Esophagus muscularis mucosa (tissue), 4 donors: ENCODE measurements at regions not wholly inside any gene's neighbourhood (a gene's known extent, or its start where the extent isn't known, plus 50 kb on each side); places are given as distances from the start of the nearest gene placed in this dataset.

Experiments
- DNase-seq: peaks from one replicate; pipeline ENCODE4 v3.0.0-alpha.2; 2017; ENCODE audit errors: extremely low spot score
- H3K27ac ChIP-seq, 4 donors: fragments of 200-600 bp; sonication (generic); replicated peaks in 1 of 4; 1 replicate in 3 of 4; 2 replicates in 1 of 4; pipeline ENCODE4 v1.5.1; 2016 to 2019; ENCODE audit warnings: mild to moderate bottlenecking in 1 of 4
- H3K27me3 ChIP-seq, 4 donors: fragments of 200-600 bp; sonication (generic); one replicate each; pipeline versions ENCODE4 v1.5.1 to v1.6.0; 2016 to 2019
- H3K36me3 ChIP-seq, 4 donors: fragments of 200-600 bp; sonication (generic); one replicate each; pipeline ENCODE4 v1.5.1; 2016 to 2019
- H3K4me1 ChIP-seq, 4 donors: fragments of 200-600 bp; sonication (generic); one replicate each; pipeline ENCODE4 v1.5.1; 2016 to 2019
- H3K4me3 ChIP-seq, 4 donors: fragments of 200-600 bp; sonication (generic); 1 replicate in 2 of 4; 2 replicates in 2 of 4; pipeline ENCODE4 v1.5.1; 2016 to 2019; ENCODE audit warnings: mild to moderate bottlenecking in 4 of 4, moderate library complexity in 1 of 4
- H3K9me3 ChIP-seq, 4 donors: fragments of 200-600 bp; sonication (generic); 1 replicate in 3 of 4; 2 replicates in 1 of 4; pipeline ENCODE4 v1.5.1; 2016 to 2019
- EP300 ChIP-seq: sonication (generic); formaldehyde crosslinking; IDR thresholded peaks from one replicate; pipeline ENCODE4 v1.6.1; 2017; ENCODE audit warnings: antibody characterized with exemption
- POLR2A ChIP-seq: fragments of 450-650 bp; IDR thresholded peaks from one replicate; pipeline ENCODE4 v1.6.1; 2017; ENCODE audit warnings: antibody characterized with exemption, moderate library complexity, mild to moderate bottlenecking, low read depth
- POLR2AphosphoS5 ChIP-seq, 2 donors: sonication (generic); formaldehyde crosslinking; IDR thresholded peaks; one replicate each; pipeline ENCODE4 v1.6.1; 2017; ENCODE audit warnings: antibody characterized with exemption in 2 of 2
- WGBS: methylation state at CpG from one replicate; pipeline ENCODE4 v1.1.5; 2018; 5-methylcytosine and 5-hydroxymethylcytosine counted together
- intact Hi-C: fragments of 100-400 bp; cut with DNase I; formaldehyde crosslinking; loops from one replicate; pipeline ENCODE4 v1.15.1; 2023
- TF ChIP-seq, protein P1 (sequence below), 3 experiments: fragments of 200-600 bp in 2 of 3; fragments of 450-650 bp in 1 of 3; sonication (generic) in 2 of 3; IDR thresholded peaks; one replicate each; pipeline ENCODE4 v1.5.1; 2017 to 2019; ENCODE audit warnings: antibody characterized with exemption in 3 of 3, mild to moderate bottlenecking in 2 of 3, moderate library complexity in 1 of 3

DNA sequence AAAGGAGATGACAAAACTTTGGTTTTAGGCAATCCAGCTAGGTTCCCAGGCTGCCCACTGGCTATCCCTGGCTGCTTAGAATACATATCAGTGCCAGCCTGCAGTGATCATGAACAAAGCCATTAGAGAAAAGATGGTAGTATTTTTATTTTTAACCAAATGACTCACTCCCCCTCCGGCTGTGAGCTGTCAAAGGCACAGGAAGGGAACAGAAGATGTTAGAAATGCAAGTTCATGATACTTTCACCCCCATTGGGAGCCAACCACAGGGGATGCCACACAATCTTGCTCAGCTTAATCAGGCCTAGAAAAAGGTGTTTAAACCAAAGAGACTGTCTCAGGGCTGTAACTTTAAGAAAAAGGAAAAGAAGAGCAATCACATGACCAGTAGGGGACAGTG lies 70.3 kb upstream of the ASTN2 start:
- TF ChIP-seq POLR2AphosphoS5 (IDR thresholded peaks at IDR 0.05) (no peak), POLR2A (no peak), EP300 (no peak)
- TF ChIP-seq, protein P1, sequence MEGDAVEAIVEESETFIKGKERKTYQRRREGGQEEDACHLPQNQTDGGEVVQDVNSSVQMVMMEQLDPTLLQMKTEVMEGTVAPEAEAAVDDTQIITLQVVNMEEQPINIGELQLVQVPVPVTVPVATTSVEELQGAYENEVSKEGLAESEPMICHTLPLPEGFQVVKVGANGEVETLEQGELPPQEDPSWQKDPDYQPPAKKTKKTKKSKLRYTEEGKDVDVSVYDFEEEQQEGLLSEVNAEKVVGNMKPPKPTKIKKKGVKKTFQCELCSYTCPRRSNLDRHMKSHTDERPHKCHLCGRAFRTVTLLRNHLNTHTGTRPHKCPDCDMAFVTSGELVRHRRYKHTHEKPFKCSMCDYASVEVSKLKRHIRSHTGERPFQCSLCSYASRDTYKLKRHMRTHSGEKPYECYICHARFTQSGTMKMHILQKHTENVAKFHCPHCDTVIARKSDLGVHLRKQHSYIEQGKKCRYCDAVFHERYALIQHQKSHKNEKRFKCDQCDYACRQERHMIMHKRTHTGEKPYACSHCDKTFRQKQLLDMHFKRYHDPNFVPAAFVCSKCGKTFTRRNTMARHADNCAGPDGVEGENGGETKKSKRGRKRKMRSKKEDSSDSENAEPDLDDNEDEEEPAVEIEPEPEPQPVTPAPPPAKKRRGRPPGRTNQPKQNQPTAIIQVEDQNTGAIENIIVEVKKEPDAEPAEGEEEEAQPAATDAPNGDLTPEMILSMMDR (IDR thresholded peaks at IDR 0.05): no peak
- peaks cover 0 to 21% (median 0%) of the 10 kb centered on the region in 4 donors for H3K27me3 ChIP-seq
- H3K4me1 ChIP-seq: peaks cover 0 to 10% (median 6%) of the 10 kb centered on the region in 4 donors
- no peaks in the 10 kb centered on the region for H3K36me3 ChIP-seq
- no peak for DNase-seq
- intact Hi-C loops: no loop called here
- H3K9me3 ChIP-seq: no peaks in the 10 kb centered on the region
- 33% methylated on average over 1 of the region's 1 CpG for WGBS
- no peak overlapping the region for H3K27ac ChIP-seq
- H3K4me3 ChIP-seq: no peak overlapping the region

DNA sequence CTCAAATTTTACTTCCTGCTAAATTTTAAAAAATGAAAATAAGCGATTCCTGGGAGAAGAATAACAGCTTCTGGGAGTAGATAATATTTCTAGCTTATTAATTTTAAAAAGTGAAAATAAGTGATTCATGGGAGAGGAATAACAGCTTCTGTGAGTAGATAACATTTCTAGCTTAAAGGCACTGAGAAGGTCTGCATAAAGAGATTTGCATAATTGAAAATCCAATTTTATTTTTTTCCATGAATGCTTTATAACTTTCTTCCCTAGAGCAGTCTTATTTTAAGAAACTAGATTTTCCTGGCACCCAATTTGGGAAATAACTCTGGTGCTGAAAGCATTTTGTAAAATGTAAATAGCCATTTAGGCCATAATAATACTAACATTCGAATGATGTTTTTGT lies 65.9 kb upstream of the ASTN2 start:
- no peaks in the 10 kb centered on the region for H3K4me1 ChIP-seq

DNA sequence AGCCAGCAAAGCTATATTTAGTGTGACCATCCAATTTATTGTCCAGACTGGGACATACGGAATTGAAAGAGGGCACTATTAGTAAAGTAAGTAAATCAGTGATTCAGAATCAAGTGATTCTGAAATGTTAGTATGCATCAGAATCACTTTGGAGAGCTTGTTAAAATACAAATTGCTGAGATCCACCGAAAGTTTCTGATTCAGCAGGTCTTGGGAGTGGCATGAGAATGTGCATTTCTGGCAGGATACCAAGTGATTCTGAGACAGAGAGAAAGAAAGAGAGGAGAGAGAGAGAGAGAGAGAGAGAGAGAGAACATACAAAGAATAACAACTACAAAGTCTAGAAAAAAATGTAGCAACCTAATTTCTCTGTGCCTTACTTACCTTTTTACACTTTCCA lies 65.4 kb upstream of the ASTN2 start:
- intact Hi-C loops: no loop called here
- H3K36me3 ChIP-seq: no peaks in the 10 kb centered on the region
- H3K27me3 ChIP-seq: peaks cover 0 to 29% (median 0%) of the 10 kb centered on the region in 4 donors
- no peak overlapping the region for H3K4me3 ChIP-seq
- TF ChIP-seq EP300 (no peak), POLR2A (no peak), POLR2AphosphoS5 (IDR thresholded peaks at IDR 0.05) (no peak)
- TF ChIP-seq, protein P1 (IDR thresholded peaks at IDR 0.05): no peak
- no peak for DNase-seq
- no peak overlapping the region for H3K27ac ChIP-seq
- H3K9me3 ChIP-seq: no peaks in the 10 kb centered on the region
- WGBS: 69% methylated on average over 2 of the region's 2 CpGs
- no peaks in the 10 kb centered on the region for H3K4me1 ChIP-seq

More for the DNA sequence above, 65.9 kb upstream of the ASTN2 start:
- Histone ChIP-seq H3K4me3 (no peak overlapping the region), H3K9me3 (no peaks in the 10 kb centered on the region), H3K36me3 (no peaks in the 10 kb centered on the region), H3K27me3 (peaks cover 0 to 29% (median 0%) of the 10 kb centered on the region in 4 donors), H3K27ac (no peak overlapping the region)
- intact Hi-C loops: no loop called here
- DNase-seq: no peak
- TF ChIP-seq POLR2A (no peak), POLR2AphosphoS5 (IDR thresholded peaks at IDR 0.05) (no peak), EP300 (no peak)
- TF ChIP-seq, protein P1 (IDR thresholded peaks at IDR 0.05): no peak
- WGBS: 90% methylated on average over 2 of the region's 2 CpGs

DNA sequence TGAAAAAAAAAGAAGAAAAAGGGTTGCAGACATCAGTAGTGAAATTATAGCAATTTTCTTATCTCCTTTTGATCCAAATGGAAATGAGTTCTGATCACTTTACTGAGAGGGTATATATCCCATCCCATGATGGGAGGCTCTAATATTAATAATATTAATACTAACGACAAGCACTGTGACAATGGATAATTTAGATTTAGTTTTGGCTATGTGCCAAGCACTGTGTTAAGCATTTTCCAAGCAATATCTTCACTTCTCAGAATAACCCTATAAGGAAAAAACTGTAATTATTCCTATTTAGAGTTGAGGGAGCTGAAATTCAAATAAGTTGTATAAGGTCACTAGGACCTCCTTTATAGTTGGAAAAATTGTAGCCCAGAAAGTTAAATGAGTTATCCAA lies 58.4 kb upstream of the ASTN2 start:
- Histone ChIP-seq H3K4me3 (no peak overlapping the region), H3K36me3 (no peaks in the 10 kb centered on the region), H3K27ac (no peak overlapping the region), H3K27me3 (peaks cover 0 to 6% (median 0%) of the 10 kb centered on the region in 4 donors), H3K9me3 (no peaks in the 10 kb centered on the region), H3K4me1 (no peaks in the 10 kb centered on the region)
- 48% methylated on average over 1 of the region's 1 CpG for WGBS
- TF ChIP-seq, protein P1 (IDR thresholded peaks at IDR 0.05): no peak
- no peak for TF ChIP-seq POLR2A
- no peak for TF ChIP-seq POLR2AphosphoS5 (IDR thresholded peaks at IDR 0.05)
- TF ChIP-seq EP300: no peak
- DNase-seq: no peak
- intact Hi-C loops: no loop called here

DNA sequence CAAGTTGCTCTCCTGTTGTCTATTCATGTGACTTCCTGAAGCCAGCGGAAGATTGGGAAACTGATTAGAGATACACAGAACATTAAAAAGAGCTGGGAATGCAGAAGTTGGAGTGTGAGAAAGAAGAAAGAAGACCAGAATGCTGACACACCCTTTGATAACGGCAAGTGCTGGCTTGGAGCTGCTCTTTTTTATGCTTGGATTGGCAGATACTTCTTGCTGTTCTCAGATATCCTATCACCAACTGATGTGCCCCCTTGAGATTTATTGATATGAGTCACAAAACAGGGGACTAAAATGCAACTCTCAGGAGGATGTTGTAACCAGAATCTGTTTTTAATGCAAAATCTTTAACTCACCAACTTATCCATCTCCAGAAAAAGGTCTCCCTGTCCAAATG lies 56.0 kb upstream of the ASTN2 start:
- peaks cover 0 to 6% (median 0%) of the 10 kb centered on the region in 4 donors for H3K27me3 ChIP-seq
- no peak overlapping the region for H3K4me3 ChIP-seq
- no peak overlapping the region for H3K27ac ChIP-seq
- H3K4me1 ChIP-seq: no peaks in the 10 kb centered on the region
- TF ChIP-seq, protein P1 (IDR thresholded peaks at IDR 0.05): no peak
- TF ChIP-seq POLR2A (no peak), EP300 (no peak), POLR2AphosphoS5 (IDR thresholded peaks at IDR 0.05) (no peak)
- WGBS: 46% methylated on average over 2 of the region's 2 CpGs
- no peak for DNase-seq
- no peaks in the 10 kb centered on the region for H3K9me3 ChIP-seq
- intact Hi-C loops: no loop called here
- no peaks in the 10 kb centered on the region for H3K36me3 ChIP-seq
